Neural cell (in vitro differentiated cells): ENCODE measurements at regions not wholly inside any gene's neighbourhood (a gene's known extent, or its start where the extent isn't known, plus 50 kb on each side); places are given as distances from the start of the nearest gene placed in this dataset.

ENCODE experiments used
- H2AFZ ChIP-seq: fragments of 200-600, 300-800 bp; sonication (generic), shearing (Covaris generic); 2 replicates; pipeline ENCODE4 v1.6.0; 2014; ENCODE audit warnings: low read depth, mild to moderate bottlenecking, antibody characterized with exemption, low read length, moderate library complexity
- H3F3A ChIP-seq: fragments of 200-600 bp; shearing (Covaris generic); 2 replicates; pipeline ENCODE4 v1.6.1; 2016; ENCODE audit warnings: mild to moderate bottlenecking, moderate library complexity, mixed read lengths, antibody characterized with exemption, low read length; ENCODE audit not compliant: insufficient read depth, poor library complexity, severe bottlenecking
- H3K27ac ChIP-seq: fragments of 200-600, 300-800 bp; sonication (generic), shearing (Covaris generic); 2 replicates; pipeline ENCODE4 v1.5.1; 2014; ENCODE audit warnings: mild to moderate bottlenecking, low read length, moderate library complexity
- H3K27me3 ChIP-seq: fragments of 300-800, 200-600 bp; sonication (generic), shearing (Covaris generic); 2 replicates; pipeline ENCODE4 v1.6.0; 2014; ENCODE audit warnings: mild to moderate bottlenecking, low read depth, low read length, moderate library complexity; ENCODE audit not compliant: insufficient read depth
- H3K36me3 ChIP-seq: fragments of 300-800, 200-600 bp; sonication (generic), shearing (Covaris generic); 2 replicates; pipeline ENCODE4 v1.5.1; 2014; ENCODE audit warnings: mild to moderate bottlenecking, antibody characterized with exemption, low read length, moderate library complexity; ENCODE audit not compliant: insufficient read depth
- H3K4me2 ChIP-seq: fragments of 300-800, 200-600 bp; sonication (generic), shearing (Covaris generic); 2 replicates; pipeline ENCODE4 v1.6.0; 2014; ENCODE audit warnings: mild to moderate bottlenecking, low read length
- H3K4me3 ChIP-seq: fragments of 300-800, 200-600 bp; sonication (generic), shearing (Covaris generic); 2 replicates; pipeline ENCODE4 v1.5.1; 2014; ENCODE audit warnings: mild to moderate bottlenecking, low read length, moderate library complexity
- H3K79me2 ChIP-seq: fragments of 200-600 bp; shearing (Covaris generic); replicated peaks from 2 replicates; pipeline ENCODE4 v1.6.0; 2014; ENCODE audit warnings: mild to moderate bottlenecking, low read length, moderate library complexity; ENCODE audit not compliant: insufficient read depth
- H3K9ac ChIP-seq: fragments of 300-800, 200-600 bp; sonication (generic), shearing (Covaris generic); 2 replicates; pipeline ENCODE4 v1.6.1; 2016; ENCODE audit warnings: mild to moderate bottlenecking, low read length, mixed read lengths
- H3K9me2 ChIP-seq: fragments of 200-600 bp; shearing (Covaris generic); 2 replicates; pipeline ENCODE4 v1.6.1; 2016; ENCODE audit warnings: mild to moderate bottlenecking, low read length, mixed read lengths; ENCODE audit not compliant: insufficient read depth
- H3K9me3 ChIP-seq: fragments of 200-600, 300-800 bp; sonication (generic), shearing (Covaris generic); 2 replicates; pipeline ENCODE4 v1.6.1; 2016; ENCODE audit warnings: mild to moderate bottlenecking, mixed run types, low read length, moderate library complexity, mixed read lengths
- H4K20me1 ChIP-seq: fragments of 200-600 bp; shearing (Covaris generic); 2 replicates; pipeline ENCODE4 v1.6.1; 2016; ENCODE audit warnings: mild to moderate bottlenecking, mixed run types; ENCODE audit not compliant: insufficient read depth
- CTCF ChIP-seq: fragments of 450-650 bp; IDR thresholded peaks from 2 replicates; pipeline ENCODE4 v1.5.1; 2014; ENCODE audit warnings: antibody characterized with exemption, mild to moderate bottlenecking, moderate library complexity; ENCODE audit not compliant: poor library complexity, severe bottlenecking
- EP300 ChIP-seq: fragments of 450-650 bp; conservative IDR thresholded peaks from 2 replicates; pipeline ENCODE4 v1.6.1; 2014; ENCODE audit warnings: antibody characterized with exemption, mild to moderate bottlenecking, moderate library complexity; ENCODE audit not compliant: poor library complexity, severe bottlenecking
- EZH2 ChIP-seq: fragments of 200-600, 300-800 bp; shearing (Covaris generic), sonication (generic); IDR thresholded peaks from 2 replicates; pipeline ENCODE4 v1.6.1; 2014; ENCODE audit warnings: antibody characterized with exemption, low read length, borderline replicate concordance, mild to moderate bottlenecking; ENCODE audit not compliant: insufficient read depth, poor library complexity, severe bottlenecking
- MXI1 ChIP-seq: fragments of 450-650 bp; conservative IDR thresholded peaks from 2 replicates; pipeline ENCODE4 v1.6.1; 2014; ENCODE audit warnings: antibody characterized with exemption, mild to moderate bottlenecking; ENCODE audit not compliant: poor library complexity, severe bottlenecking
- POLR2AphosphoS5 ChIP-seq: IDR thresholded peaks from 2 replicates; pipeline ENCODE4 v1.6.1; 2012
- RAD21 ChIP-seq: fragments of 450-650 bp; conservative IDR thresholded peaks from 2 replicates; pipeline ENCODE4 v1.6.1; 2014; ENCODE audit warnings: antibody characterized with exemption, mild to moderate bottlenecking, moderate library complexity
- REST ChIP-seq: IDR thresholded peaks from 2 replicates; pipeline ENCODE4 v1.6.1; 2012; ENCODE audit warnings: borderline replicate concordance
- SMC3 ChIP-seq: fragments of 450-650 bp; conservative IDR thresholded peaks from 2 replicates; pipeline ENCODE4 v1.6.1; 2014; ENCODE audit warnings: antibody characterized with exemption, mild to moderate bottlenecking, moderate library complexity; ENCODE audit not compliant: poor library complexity
- TAF1 ChIP-seq: IDR thresholded peaks from 2 replicates; pipeline ENCODE4 v1.6.1; 2012; ENCODE audit warnings: low read depth

GRCh38 chr11:69947059-69947792 is 128.0 kb upstream of the FGF3 start:
- TF ChIP-seq EZH2: no peak
- no peak for TF ChIP-seq TAF1
- TF ChIP-seq POLR2AphosphoS5: no peak
- TF ChIP-seq REST: no peak
- no peak for TF ChIP-seq RAD21
- no peak for TF ChIP-seq EP300
- no peak for TF ChIP-seq CTCF
- TF ChIP-seq MXI1: no peak
- TF ChIP-seq SMC3: no peak
- H3K9ac ChIP-seq: no peak overlapping the region
- no peak overlapping the region for H3K27ac ChIP-seq
- H3K9me2 ChIP-seq: no peaks in the 10 kb centered on the region
- no peak overlapping the region for H3K4me2 ChIP-seq
- no peaks in the 10 kb centered on the region for H3K9me3 ChIP-seq
- no peaks in the 10 kb centered on the region for H4K20me1 ChIP-seq
- H3K27me3 ChIP-seq: no peaks in the 10 kb centered on the region
- H3F3A ChIP-seq: no peaks in the 10 kb centered on the region
- H2AFZ ChIP-seq: no peak overlapping the region
- no peak overlapping the region for H3K4me3 ChIP-seq
- no peaks in the 10 kb centered on the region for H3K36me3 ChIP-seq
- no peaks in the 10 kb centered on the region for H3K79me2 ChIP-seq

- H3K36me3 ChIP-seq: no peaks in the 10 kb centered on the region
- no peaks in the 10 kb centered on the region for H3K27me3 ChIP-seq
- no peak overlapping the region for H3K4me3 ChIP-seq
- H3K4me2 ChIP-seq: no peak overlapping the region
- no peak overlapping the region for H3K9ac ChIP-seq
- no peaks in the 10 kb centered on the region for H3K9me3 ChIP-seq
- TF ChIP-seq SMC3 (no peak), TAF1 (no peak), EP300 (no peak), CTCF (no peak), REST (no peak), POLR2AphosphoS5 (no peak), RAD21 (no peak), MXI1 (no peak), EZH2 (no peak)
- H4K20me1 ChIP-seq: no peaks in the 10 kb centered on the region
- no peak overlapping the region for H3K27ac ChIP-seq
- no peaks in the 10 kb centered on the region for H3K9me2 ChIP-seq
- no peaks in the 10 kb centered on the region for H3K79me2 ChIP-seq
- H2AFZ ChIP-seq: no peak overlapping the region
- H3F3A ChIP-seq: no peaks in the 10 kb centered on the region
Observed at GRCh38 chr11:69947793-69948255, 128.6 kb upstream of the FGF3 start.
